HepG2 (cell line): ENCODE measurements at regions not wholly inside any gene's neighbourhood (a gene's known extent, or its start where the extent isn't known, plus 50 kb on each side); places are given as distances from the start of the nearest gene placed in this dataset.

Experiments used
- ARNTL ChIP-seq: sonication (generic); formaldehyde crosslinking; IDR thresholded peaks from 2 replicates; pipeline ENCODE4 v1.4.0; 2020; ENCODE audit warnings: mild to moderate bottlenecking, missing genetic modification reagents
- ATF3 ChIP-seq: sonication (generic); formaldehyde crosslinking; IDR thresholded peaks from 2 replicates; pipeline ENCODE4 v1.4.0; 2020; ENCODE audit warnings: missing genetic modification reagents
- CENPX ChIP-seq: sonication (generic); formaldehyde crosslinking; IDR thresholded peaks from 2 replicates; pipeline ENCODE4 v1.9.0; 2021; ENCODE audit warnings: mild to moderate bottlenecking, missing genetic modification reagents, moderate library complexity
- CSRNP2 ChIP-seq: sonication (generic); formaldehyde crosslinking; conservative IDR thresholded peaks from 2 replicates; pipeline ENCODE4 v1.8.0; 2022; ENCODE audit warnings: low read depth, missing genetic modification reagents
- EHMT2 ChIP-seq: fragments of 200-600 bp; sonication (generic); IDR thresholded peaks from 2 replicates; pipeline ENCODE4 v1.7.0; 2017; ENCODE audit warnings: antibody characterized with exemption, low read depth, low read length, borderline replicate concordance
- HIVEP1 ChIP-seq: sonication (generic); formaldehyde crosslinking; IDR thresholded peaks from 2 replicates; pipeline ENCODE4 v1.4.0; 2020; ENCODE audit warnings: mild to moderate bottlenecking, missing genetic modification reagents
- KAT2B ChIP-seq: fragments of 150-350 bp; IDR thresholded peaks from 2 replicates; pipeline ENCODE4 v1.6.1; 2014; ENCODE audit warnings: low read depth, low read length, borderline replicate concordance
- NRL ChIP-seq: sonication (generic); formaldehyde crosslinking; IDR thresholded peaks from 2 replicates; pipeline ENCODE4 v1.5.0; 2020; ENCODE audit warnings: missing genetic modification reagents, mild to moderate bottlenecking, moderate library complexity, borderline replicate concordance
- POGK ChIP-seq: sonication (generic); formaldehyde crosslinking; conservative IDR thresholded peaks from 2 replicates; pipeline ENCODE4 v1.8.0; 2022; ENCODE audit warnings: mild to moderate bottlenecking, moderate library complexity, missing genetic modification reagents
- THAP9 ChIP-seq: sonication (generic); formaldehyde crosslinking; IDR thresholded peaks from 2 replicates; pipeline ENCODE4; 2020; ENCODE audit warnings: missing genetic modification reagents, mild to moderate bottlenecking, borderline replicate concordance
- TOPORS ChIP-seq: sonication (generic); formaldehyde crosslinking; IDR thresholded peaks from 2 replicates; pipeline ENCODE4 v1.8.0; 2023; ENCODE audit warnings: mild to moderate bottlenecking, missing genetic modification reagents
- ZNF276 ChIP-seq: sonication (generic); formaldehyde crosslinking; IDR thresholded peaks from 2 replicates; pipeline ENCODE4 v1.4.0; 2020; ENCODE audit warnings: mild to moderate bottlenecking, low read depth, missing genetic modification reagents
- ZNF280B ChIP-seq: sonication (generic); formaldehyde crosslinking; IDR thresholded peaks from 2 replicates; pipeline ENCODE4 v1.5.0; 2020; ENCODE audit warnings: missing genetic modification reagents, mild to moderate bottlenecking, borderline replicate concordance
- ZNF616 ChIP-seq: sonication (generic); formaldehyde crosslinking; IDR thresholded peaks from 2 replicates; pipeline ENCODE4 v1.5.0; 2020; ENCODE audit warnings: low read depth, mild to moderate bottlenecking, missing genetic modification reagents
- ZNF784 ChIP-seq: sonication (generic); formaldehyde crosslinking; IDR thresholded peaks from 2 replicates; pipeline ENCODE4 v1.5.1; 2020; ENCODE audit warnings: missing genetic modification reagents, mild to moderate bottlenecking, borderline replicate concordance

- no peak for TF ChIP-seq NRL (CRISPR knock-in tag)
- no peak for TF ChIP-seq CSRNP2 (CRISPR knock-in tag)
- no peak for TF ChIP-seq THAP9 (CRISPR knock-in tag)
- no peak for TF ChIP-seq ARNTL (CRISPR knock-in tag)
- TF ChIP-seq TOPORS (CRISPR knock-in tag), result no peak
- no peak for TF ChIP-seq KAT2B
- TF ChIP-seq HIVEP1 (CRISPR knock-in tag), result no peak
- TF ChIP-seq ZNF616 (CRISPR knock-in tag), result no peak
- TF ChIP-seq CENPX (CRISPR knock-in tag), result no peak
- peak; percentile 24; the same call in 1 of the 2 replicates for TF ChIP-seq ATF3
- TF ChIP-seq ZNF280B (CRISPR knock-in tag), result no peak
- no peak for TF ChIP-seq ZNF784
- TF ChIP-seq EHMT2, result 0 out of 2 replicates have a peak, but pooled peaks have one; percentile 44
- no peak for TF ChIP-seq ZNF276 (CRISPR knock-in tag)
- TF ChIP-seq POGK (CRISPR knock-in tag), result no peak
Observed at GRCh38 chr12:46483572-46484395, 111.2 kb upstream of the SLC38A2 start (continued).
